HepG2 (cell line): ENCODE measurements at regions not wholly inside any gene's neighbourhood (a gene's known extent, or its start where the extent isn't known, plus 50 kb on each side); places are given as distances from the start of the nearest gene placed in this dataset.
A peak's percentile ranks its signal among the peaks of the same experiment; 100 is the strongest.
"Not testable (repeated sequence)": the region's sequence is repeated elsewhere in the genome, so short reads cannot be mapped to it uniquely, and the experiment has no call there.

Source experiments
- ATAC-seq: fragments of 200-7000 bp; cut with Tn5 transposase; 3 replicates; pipeline ENCODE4 v1.9.1; 2020; ENCODE audit warnings: mild to moderate bottlenecking, moderate library complexity
- BruUV-seq: library from RNA; stranded (reverse); fragments of 400-500 nt; replicated peaks from 2 replicates; lab custom pipeline; 2021; lab: Mats Ljungman, UMichigan
- CTCF ChIA-PET: fragments of 300-600 bp; formaldehyde crosslinking; extraction: SDS; loops from one replicate; lab custom pipeline; 2021; ENCODE audit warnings: low total read pairs, inconsistent platforms, low intra/inter-chr PET ratio; lab: Yijun Ruan, JAX
- POLR2A ChIA-PET: fragments of 350-600 bp; sonication (Branson Sonifier 250); formaldehyde crosslinking; loops from one replicate; lab custom pipeline; 2020; ENCODE audit warnings: antibody characterized with exemption, inconsistent platforms; lab: Yijun Ruan, JAX
- DNase-seq: peaks from one replicate; pipeline ENCODE4 v3.0.0-alpha.2; 2015; ENCODE audit warnings: low spot score
- FAIRE-seq: peaks from 3 replicates; lab custom pipeline; 2011; peaks lifted over from hg19 to GRCh38; lab: Jason Lieb, UNC
- H2AFZ ChIP-seq: one replicate; pipeline ENCODE4 v1.6.1; 2011; ENCODE audit warnings: low read length, inconsistent platforms
- H3K27ac ChIP-seq: fragments of 300-600 bp; 3 replicates; pipeline ENCODE4 v1.8.0; 2011; ENCODE audit warnings: mixed run types, mild to moderate bottlenecking, mixed read lengths, low read length, inconsistent platforms; ENCODE audit not compliant: insufficient read depth; ENCODE audit errors: extremely low read length
- H3K27me3 ChIP-seq, 2 experiments: fragments of 200-600 bp in 1 of 2; 2 replicates in 1 of 2; 3 replicates in 1 of 2; pipeline versions ENCODE4 v1.6.0 to v1.8.0; 2011; ENCODE audit warnings: low read length in 2 of 2, mild to moderate bottlenecking in 2 of 2, moderate library complexity in 2 of 2, inconsistent platforms in 1 of 2; ENCODE audit not compliant: insufficient read depth in 2 of 2, control insufficient read depth in 1 of 2
- H3K36me3 ChIP-seq, 2 experiments: fragments of 200-600 bp in 1 of 2; replicated peaks in 1 of 2; 2 replicates in 1 of 2; 3 replicates in 1 of 2; pipeline versions ENCODE4 v1.5.1 to v1.8.0; 2011; ENCODE audit warnings: low read length in 2 of 2, inconsistent platforms in 1 of 2; ENCODE audit not compliant: insufficient read depth in 2 of 2, control insufficient read depth in 1 of 2
- H3K4me1 ChIP-seq: 2 replicates; pipeline ENCODE4 v1.5.1; 2012; ENCODE audit warnings: low read length, inconsistent platforms; ENCODE audit not compliant: insufficient read depth
- H3K4me2 ChIP-seq: 2 replicates; pipeline ENCODE4 v1.6.0; 2011; ENCODE audit warnings: low read depth, low read length, inconsistent platforms
- H3K4me3 ChIP-seq, 3 experiments: fragments of 200-600 bp in 1 of 3; sonication (generic), shearing (Covaris generic) in 1 of 3; replicated peaks in 1 of 3; 2 replicates each; pipeline ENCODE4 v1.5.1; 2011 to 2016; ENCODE audit warnings: low read length in 3 of 3, inconsistent platforms in 2 of 3, low read depth in 2 of 3, mild to moderate bottlenecking in 2 of 3, control low read depth in 1 of 3, mixed read lengths in 1 of 3; ENCODE audit not compliant: insufficient read depth in 1 of 3
- H3K79me2 ChIP-seq: one replicate; pipeline ENCODE4 v1.6.1; 2011; ENCODE audit warnings: low read length, inconsistent platforms; ENCODE audit not compliant: insufficient read depth
- H3K9ac ChIP-seq: 2 replicates; pipeline ENCODE4 v1.6.0; 2011; ENCODE audit warnings: mild to moderate bottlenecking, low read depth, low read length, inconsistent platforms; ENCODE audit not compliant: insufficient read depth
- H3K9me3 ChIP-seq: 2 replicates; pipeline ENCODE4 v1.5.1; 2012; ENCODE audit warnings: mild to moderate bottlenecking, low read length
- H4K20me1 ChIP-seq: 2 replicates; pipeline ENCODE4 v1.6.0; 2011; ENCODE audit warnings: inconsistent platforms, mild to moderate bottlenecking, low read length, moderate library complexity; ENCODE audit not compliant: insufficient read depth
- WGBS: methylation state at CpG from one replicate; pipeline ENCODE4 v1.1.6; 2017; ENCODE audit warnings: low lambda C conversion rate; 5-methylcytosine and 5-hydroxymethylcytosine counted together
- in situ Hi-C: cut with HindIII; loops from 2 replicates; pipeline ENCODE4 v1.10.0; 2017; ENCODE audit warnings: low pct_unique_long_range_greater_than_20kb; ENCODE audit not compliant: extremely low pct_ligation_motif_present
- intact Hi-C: fragments of 100-400 bp; cut with micrococcal nuclease; formaldehyde crosslinking; loops from one replicate; pipeline ENCODE4 v1.10.0; 2022; ENCODE audit not compliant: unreplicated experiment

- H2AFZ ChIP-seq, DNase-seq, H3K27ac ChIP-seq, CTCF ChIA-PET, FAIRE-seq, H3K4me2 ChIP-seq, ATAC-seq, BruUV-seq, POLR2A ChIA-PET, H3K27me3 ChIP-seq, in situ Hi-C loops, H3K36me3 ChIP-seq, H3K9me3 ChIP-seq, H3K4me3 ChIP-seq, H3K9ac ChIP-seq, H3K79me2 ChIP-seq, H4K20me1 ChIP-seq, intact Hi-C loops: not testable (repeated sequence)
- peaks cover 35% of the 10 kb centered on the region for H3K4me1 ChIP-seq
- 92% methylated on average over 12 of the region's 12 CpGs for WGBS
Measured at GRCh38 chr2:158866082-158866481, 71.0 kb downstream of the DAPL1 start.

GRCh38 chr2:158867531-158868191 is 72.5 kb downstream of the DAPL1 start:
- H3K9ac ChIP-seq, intact Hi-C loops, H3K4me3 ChIP-seq, CTCF ChIA-PET, ATAC-seq, H2AFZ ChIP-seq, H3K9me3 ChIP-seq, H3K36me3 ChIP-seq, FAIRE-seq, H3K79me2 ChIP-seq, in situ Hi-C loops, H3K27me3 ChIP-seq, H4K20me1 ChIP-seq, DNase-seq: not testable (repeated sequence)
- H3K27ac ChIP-seq: peak overlapping the region; percentile 52
- 94% methylated on average over 17 of the region's 18 CpGs for WGBS
- POLR2A ChIA-PET: interaction anchor here (0.6 kb wide), 1 partner anchor 747 kb away, joined by 4 read pairs; no protein-coding TSS in a partner anchor
- peaks cover 35% of the 10 kb centered on the region for H3K4me1 ChIP-seq
- BruUV-seq: TSS peak; percentile 97
- peak overlapping the region; percentile 65 for H3K4me2 ChIP-seq
